GM12892 (cell line): ENCODE measurements at regions not wholly inside any gene's neighbourhood (a gene's known extent, or its start where the extent isn't known, plus 50 kb on each side); places are given as distances from the start of the nearest gene placed in this dataset.

Source experiments
- POLR2A ChIP-seq: IDR thresholded peaks from 2 replicates; pipeline ENCODE4 v1.6.1; 2011; ENCODE audit warnings: low read depth, low read length, control low read depth
- TAF1 ChIP-seq: IDR thresholded peaks from 2 replicates; pipeline ENCODE4 v1.6.1; 2011; ENCODE audit warnings: low read depth, mild to moderate bottlenecking, control low read depth, low read length, borderline replicate concordance

DNA sequence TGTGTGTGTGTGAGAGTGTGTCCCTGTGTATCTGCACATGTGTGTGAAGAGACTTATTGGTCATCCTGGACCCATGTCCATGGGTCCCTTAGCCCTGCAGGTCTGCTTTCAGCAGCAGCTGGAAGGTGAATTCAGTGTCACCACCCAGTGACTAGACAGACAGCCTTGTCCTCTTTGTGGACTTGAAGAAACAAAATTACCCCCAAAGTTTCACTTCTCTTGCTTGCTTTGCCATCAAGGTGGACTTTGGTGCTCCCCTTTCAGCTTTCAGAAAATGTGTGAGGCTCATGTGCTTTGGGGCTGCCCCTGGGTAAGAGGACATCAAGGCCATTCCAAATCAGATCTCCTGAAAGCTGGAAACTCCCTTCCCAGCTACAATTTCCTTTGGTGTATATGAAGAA, 1063.8 kb downstream of the BCL11B start:
- TF ChIP-seq POLR2A (no peak), TAF1 (no peak)
